OCI-LY3 (cell line): ENCODE measurements at regions not wholly inside any gene's neighbourhood (a gene's known extent, or its start where the extent isn't known, plus 50 kb on each side); places are given as distances from the start of the nearest gene placed in this dataset.

Experiments
- CTCF ChIP-seq: fragments of 200-600, 300-600 bp; sonication (generic); IDR thresholded peaks from 2 replicates; pipeline ENCODE4 v1.5.1; 2014; ENCODE audit warnings: antibody characterized with exemption, low read length, low read depth
- EZH2phosphoT487 ChIP-seq: fragments of 200-600 bp; shearing (Covaris generic); IDR thresholded peaks from 2 replicates; pipeline ENCODE4 v1.6.1; 2018; ENCODE audit warnings: antibody characterized with exemption, mixed run types, low read depth

- TF ChIP-seq CTCF: no peak
- TF ChIP-seq EZH2phosphoT487: no peak
Observed at GRCh38 chr2:215787565-215788178, 225.7 kb downstream of the MREG start.
